NCI-H2081 treated with DMSO at 0.1 percent for 48 hours (cell line): ENCODE measurements at regions not wholly inside any gene's neighbourhood (a gene's known extent, or its start where the extent isn't known, plus 50 kb on each side); places are given as distances from the start of the nearest gene placed in this dataset.
"Not testable (repeated sequence)": the region's sequence is repeated elsewhere in the genome, so short reads cannot be mapped to it uniquely, and the experiment has no call there.

Experiments used
- DNase-seq: peaks from one replicate; lab custom pipeline; 2025; lab: John Stamatoyannopoulos, UW

- no peak for DNase-seq
Measured at GRCh38 chr1:238753252-238753651, 633.1 kb upstream of the CHRM3 start.

GRCh38 chr1:238752327-238752726 lies 634.0 kb upstream of the CHRM3 start:
- DNase-seq = no peak

- no peak for DNase-seq
Measured at GRCh38 chr1:238745069-238745468, 641.3 kb upstream of the CHRM3 start.

- no peak for DNase-seq
Measured at GRCh38 chr1:238738892-238739291, 647.5 kb upstream of the CHRM3 start.

GRCh38 chr1:238727670-238728069 lies 658.7 kb upstream of the CHRM3 start:
- DNase-seq = no peak

GRCh38 chr1:238722812-238723211 lies 663.6 kb upstream of the CHRM3 start:
- DNase-seq = no peak

- no peak for DNase-seq
Measured at GRCh38 chr1:238710697-238711096, 675.7 kb upstream of the CHRM3 start.

GRCh38 chr1:238701024-238701423 lies 685.3 kb upstream of the CHRM3 start:
- no peak for DNase-seq

- no peak for DNase-seq
Measured at GRCh38 chr1:238690415-238690814, 696.0 kb upstream of the CHRM3 start.

GRCh38 chr1:238684576-238684975 lies 701.8 kb upstream of the CHRM3 start:
- DNase-seq = not testable (repeated sequence)

GRCh38 chr1:238681451-238681850 lies 704.9 kb upstream of the CHRM3 start:
- no peak for DNase-seq

- DNase-seq = no peak
Measured at GRCh38 chr1:238681021-238681420, 705.3 kb upstream of the CHRM3 start.

- no peak for DNase-seq
Measured at GRCh38 chr1:238677567-238677966, 708.8 kb upstream of the CHRM3 start.

GRCh38 chr1:238675221-238675620 lies 711.1 kb upstream of the CHRM3 start:
- no peak for DNase-seq

GRCh38 chr1:238674316-238674715 lies 712.1 kb upstream of the CHRM3 start:
- no peak for DNase-seq

- DNase-seq = no peak
Measured at GRCh38 chr1:238673561-238673960, 712.8 kb upstream of the CHRM3 start.

GRCh38 chr1:238672806-238673205 lies 713.6 kb upstream of the CHRM3 start:
- DNase-seq = no peak

- no peak for DNase-seq
Measured at GRCh38 chr1:238672262-238672661, 714.1 kb upstream of the CHRM3 start.

- DNase-seq = no peak
Measured at GRCh38 chr1:238664139-238664538, 722.2 kb upstream of the CHRM3 start.

- no peak for DNase-seq
Measured at GRCh38 chr1:238660849-238661248, 725.5 kb upstream of the CHRM3 start.

- DNase-seq = no peak
Measured at GRCh38 chr1:238658763-238659162, 727.6 kb upstream of the CHRM3 start.

- no peak for DNase-seq
Measured at GRCh38 chr1:238653693-238654321, 732.6 kb upstream of the CHRM3 start.

GRCh38 chr1:238652346-238652968 lies 733.9 kb upstream of the CHRM3 start:
- no peak for DNase-seq

GRCh38 chr1:238649200-238649599 lies 737.2 kb upstream of the CHRM3 start:
- no peak for DNase-seq
